ENCODE measurements at regions not wholly inside any gene's neighbourhood (a gene's known extent, or its start where the extent isn't known, plus 50 kb on each side); places are given as distances from the start of the nearest gene placed in this dataset.
"Not testable (repeated sequence)": the region's sequence is repeated elsewhere in the genome, so short reads cannot be mapped to it uniquely, and the experiment has no call there.

DNA sequence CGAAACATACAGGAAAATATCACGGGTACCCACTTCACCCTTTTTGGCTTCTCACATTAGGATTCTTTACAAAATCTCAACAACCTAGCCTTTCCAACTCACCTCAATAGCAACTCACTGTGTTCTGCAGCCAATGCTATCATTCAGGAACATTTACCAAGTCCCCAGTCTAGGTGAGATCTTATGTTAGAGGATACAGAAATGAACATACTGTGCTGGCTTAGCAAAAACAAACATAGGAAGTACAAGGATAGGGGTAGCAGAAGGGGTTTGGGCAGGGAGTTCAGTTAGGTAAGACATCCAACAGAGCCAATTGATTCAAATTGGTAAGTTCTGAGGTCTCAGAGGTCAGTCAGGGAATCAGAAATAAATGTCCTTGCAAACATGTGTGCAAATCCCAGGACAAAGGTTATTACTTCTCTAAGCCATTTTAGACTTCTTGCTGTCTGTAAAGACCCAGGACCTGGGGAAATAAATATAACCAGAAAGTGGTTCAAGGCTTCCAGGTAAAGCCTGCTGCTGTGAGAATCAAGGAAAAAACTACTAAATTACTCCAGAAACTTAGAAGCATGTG, 556.3 kb upstream of the CHAC2 start:
- DNase-seq (ENCODE audit: low read depth in 4 of 6, low spot score in 6 of 6): no peak

DNA sequence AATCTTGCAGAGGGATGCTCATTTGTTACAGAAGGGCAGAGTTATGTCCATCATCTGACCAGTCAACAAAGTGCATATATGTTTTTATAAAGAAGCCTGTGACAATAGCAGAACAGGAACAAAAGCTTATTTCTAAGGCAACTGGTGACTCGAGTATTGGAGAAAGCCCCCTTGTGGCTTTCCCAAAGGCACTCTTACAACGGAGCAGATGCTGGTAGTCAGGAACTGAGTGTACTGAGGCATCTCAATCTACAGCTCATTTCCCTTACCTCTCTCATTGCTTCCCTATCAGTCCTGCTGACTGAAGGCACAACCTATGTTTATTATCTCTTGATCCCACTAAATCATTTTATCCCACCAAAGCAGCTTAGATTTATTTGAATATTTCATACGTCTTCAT, 557.1 kb upstream of the CHAC2 start:
- Histone ChIP-seq H3K27ac (ENCODE audit: low read depth, low read length) (no peak overlapping the region), H3K9me3 (ENCODE audit: control insufficient read depth, insufficient read depth, low read length) (no peaks in the 10 kb centered on the region), H3K36me3 (ENCODE audit: control insufficient read depth, insufficient read depth, low read length) (no peaks in the 10 kb centered on the region), H3K4me3 (ENCODE audit: low read depth, low read length) (no peak overlapping the region), H3K4me1 (ENCODE audit: control insufficient read depth, insufficient read depth, low read length) (no peaks in the 10 kb centered on the region), H3K27me3 (ENCODE audit: control insufficient read depth, insufficient read depth, low read length) (no peaks in the 10 kb centered on the region)
- DNase-seq (ENCODE audit: low read depth in 4 of 6, low spot score in 6 of 6): peak in 3 of 6 donors; percentile 5 to 63 (median 47)
- 0% methylated on average over 2 of the region's 3 CpGs for whole genome bisulfite sequencing (ENCODE audit: insufficient coverage)

More for the DNA sequence above, 556.3 kb upstream of the CHAC2 start:
- no peaks in the 10 kb centered on the region for H3K36me3 ChIP-seq (ENCODE audit: control insufficient read depth, insufficient read depth, low read length)
- H3K27ac ChIP-seq (ENCODE audit: low read depth, low read length): no peak overlapping the region
- H3K4me3 ChIP-seq (ENCODE audit: low read depth, low read length): no peak overlapping the region
- H3K9me3 ChIP-seq (ENCODE audit: control insufficient read depth, insufficient read depth, low read length): no peaks in the 10 kb centered on the region
- whole genome bisulfite sequencing (ENCODE audit: insufficient coverage): no CpG with 5 or more reads among the region's 2 CpGs
- H3K4me1 ChIP-seq (ENCODE audit: control insufficient read depth, insufficient read depth, low read length): no peaks in the 10 kb centered on the region
- H3K27me3 ChIP-seq (ENCODE audit: control insufficient read depth, insufficient read depth, low read length): no peaks in the 10 kb centered on the region

DNA sequence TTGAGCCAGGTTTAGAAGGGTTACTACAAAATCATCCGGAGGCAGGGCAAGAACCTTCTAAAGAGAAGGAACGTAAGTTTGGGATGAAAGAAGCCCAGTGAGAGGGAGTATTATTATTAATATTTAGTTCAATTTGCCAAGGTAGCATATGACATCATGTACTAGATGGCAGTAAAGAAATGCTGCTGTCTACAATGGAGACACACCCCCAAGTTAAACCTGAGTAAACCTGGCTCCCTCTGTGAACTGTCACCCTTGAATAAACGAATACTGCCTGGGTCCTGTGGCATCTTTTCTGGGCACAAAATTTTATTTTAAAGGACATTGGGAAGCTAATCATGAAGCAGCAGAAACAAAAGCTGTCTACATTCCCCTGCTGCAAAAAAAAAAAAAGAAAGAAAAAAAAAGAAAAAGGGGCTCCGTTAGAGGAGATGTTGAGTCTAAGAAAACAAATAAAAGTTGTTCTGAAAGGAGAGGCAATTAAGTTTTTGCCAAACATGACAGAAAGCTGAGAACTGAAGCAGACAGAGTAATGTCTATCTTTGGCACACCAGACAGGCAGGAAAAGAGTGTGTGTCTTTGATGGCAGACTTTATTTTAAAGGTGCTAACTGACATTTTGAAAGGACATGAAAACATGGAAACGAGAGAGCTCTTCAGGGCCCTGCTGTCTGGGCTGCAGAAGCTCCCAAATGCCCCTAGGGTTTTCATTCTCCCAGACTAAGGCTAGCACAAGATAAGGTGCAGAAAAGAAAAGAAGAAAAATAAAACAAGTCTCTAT, 557.7 kb upstream of the CHAC2 start:
- DNase-seq (ENCODE audit: low read depth in 4 of 6, low spot score in 6 of 6): peak in 1 of 6 donors; percentile 71
- Histone ChIP-seq H3K27me3 (ENCODE audit: control insufficient read depth, insufficient read depth, low read length) (no peaks in the 10 kb centered on the region), H3K4me3 (ENCODE audit: low read depth, low read length) (no peak overlapping the region), H3K9me3 (ENCODE audit: control insufficient read depth, insufficient read depth, low read length) (no peaks in the 10 kb centered on the region), H3K27ac (ENCODE audit: low read depth, low read length) (no peak overlapping the region), H3K36me3 (ENCODE audit: control insufficient read depth, insufficient read depth, low read length) (no peaks in the 10 kb centered on the region), H3K4me1 (ENCODE audit: control insufficient read depth, insufficient read depth, low read length) (no peaks in the 10 kb centered on the region)
- WGBS (ENCODE audit: insufficient coverage): 21% methylated on average over 1 of the region's 5 CpGs

DNA sequence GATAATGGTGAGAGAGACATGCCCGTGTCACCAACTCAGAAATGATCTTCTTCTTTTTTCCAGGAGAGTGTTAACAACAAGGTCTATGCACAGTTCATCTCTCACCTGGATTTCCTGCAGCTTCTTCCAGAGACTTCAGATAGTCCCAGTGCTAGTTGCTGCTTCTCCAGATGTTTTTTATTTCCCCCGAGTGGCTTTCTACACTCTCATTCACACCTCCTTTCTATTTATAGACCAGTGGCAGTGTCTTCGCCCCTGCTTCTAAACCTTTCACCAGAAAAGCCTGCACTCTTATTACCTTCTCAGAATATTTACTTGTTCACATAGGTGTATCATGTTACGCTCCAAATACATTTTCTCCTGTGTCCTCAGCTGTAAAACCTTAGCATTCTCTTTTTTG, 558.8 kb upstream of the CHAC2 start:
- no peaks in the 10 kb centered on the region for H3K27me3 ChIP-seq (ENCODE audit: control insufficient read depth, insufficient read depth, low read length)
- no peaks in the 10 kb centered on the region for H3K9me3 ChIP-seq (ENCODE audit: control insufficient read depth, insufficient read depth, low read length)
- no peaks in the 10 kb centered on the region for H3K4me1 ChIP-seq (ENCODE audit: control insufficient read depth, insufficient read depth, low read length)
- H3K4me3 ChIP-seq (ENCODE audit: low read depth, low read length): no peak overlapping the region
- peak in 1 of 6 donors; percentile 51 for DNase-seq (ENCODE audit: low read depth in 4 of 6, low spot score in 6 of 6)
- H3K36me3 ChIP-seq (ENCODE audit: control insufficient read depth, insufficient read depth, low read length): no peaks in the 10 kb centered on the region
- no peak overlapping the region for H3K27ac ChIP-seq (ENCODE audit: low read depth, low read length)
- WGBS (ENCODE audit: insufficient coverage): 67% methylated on average over 4 of the region's 4 CpGs

DNA sequence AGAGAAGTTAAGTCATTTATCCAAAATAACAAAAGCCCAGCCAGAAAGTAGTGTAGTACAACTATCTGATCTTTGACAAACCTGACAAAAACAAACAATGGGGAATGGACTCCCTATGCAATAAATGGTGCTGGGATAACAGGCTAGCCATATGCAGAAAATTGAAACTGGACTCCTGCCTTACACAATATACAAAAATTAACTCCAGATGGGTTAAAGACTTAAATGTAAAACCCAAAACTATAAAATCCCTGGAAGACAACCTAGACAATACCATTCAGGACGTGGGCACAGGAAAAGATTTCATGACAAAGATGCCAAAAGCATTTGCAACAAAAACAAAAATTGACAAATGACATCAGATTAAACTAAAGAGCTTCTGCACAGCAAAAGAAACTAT, 561.4 kb upstream of the CHAC2 start:
- H3K27ac ChIP-seq (ENCODE audit: low read depth, low read length); H3K4me1 ChIP-seq (ENCODE audit: control insufficient read depth, insufficient read depth, low read length); H3K9me3 ChIP-seq (ENCODE audit: control insufficient read depth, insufficient read depth, low read length); H3K4me3 ChIP-seq (ENCODE audit: low read depth, low read length); H3K36me3 ChIP-seq (ENCODE audit: control insufficient read depth, insufficient read depth, low read length); DNase-seq (ENCODE audit: low read depth in 4 of 6, low spot score in 6 of 6); H3K27me3 ChIP-seq (ENCODE audit: control insufficient read depth, insufficient read depth, low read length): not testable (repeated sequence)
- 57% methylated on average over 1 of the region's 1 CpG for WGBS (ENCODE audit: insufficient coverage)

DNA sequence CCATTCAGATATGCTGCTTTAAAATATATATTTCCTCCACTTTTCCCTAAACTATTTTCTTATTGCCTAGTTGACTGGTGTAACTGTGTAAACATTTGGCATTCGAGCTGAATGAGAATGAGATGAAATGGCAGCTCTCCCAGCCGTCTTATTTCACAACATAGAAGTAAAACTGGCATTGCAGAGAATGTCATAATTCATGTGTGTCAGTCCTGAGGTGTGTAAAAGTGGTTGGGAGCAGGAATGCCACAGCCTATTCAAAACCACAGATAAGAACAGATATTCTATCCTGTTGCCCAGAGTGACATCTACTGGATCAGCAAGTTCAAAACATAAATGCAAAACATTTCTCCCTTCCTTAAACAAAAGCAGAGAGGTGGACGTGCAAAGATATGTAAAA, 565.5 kb upstream of the CHAC2 start:
- no peaks in the 10 kb centered on the region for H3K9me3 ChIP-seq (ENCODE audit: control insufficient read depth, insufficient read depth, low read length)
- H3K36me3 ChIP-seq (ENCODE audit: control insufficient read depth, insufficient read depth, low read length): no peaks in the 10 kb centered on the region
- no peaks in the 10 kb centered on the region for H3K27me3 ChIP-seq (ENCODE audit: control insufficient read depth, insufficient read depth, low read length)
- H3K27ac ChIP-seq (ENCODE audit: low read depth, low read length): no peak overlapping the region
- H3K4me1 ChIP-seq (ENCODE audit: control insufficient read depth, insufficient read depth, low read length): no peaks in the 10 kb centered on the region
- WGBS (ENCODE audit: insufficient coverage): 7% methylated on average over 2 of the region's 3 CpGs
- peak in 5 of 6 donors; percentile 36 to 92 (median 47) for DNase-seq (ENCODE audit: low read depth in 4 of 6, low spot score in 6 of 6)
- H3K4me3 ChIP-seq (ENCODE audit: low read depth, low read length): no peak overlapping the region

DNA sequence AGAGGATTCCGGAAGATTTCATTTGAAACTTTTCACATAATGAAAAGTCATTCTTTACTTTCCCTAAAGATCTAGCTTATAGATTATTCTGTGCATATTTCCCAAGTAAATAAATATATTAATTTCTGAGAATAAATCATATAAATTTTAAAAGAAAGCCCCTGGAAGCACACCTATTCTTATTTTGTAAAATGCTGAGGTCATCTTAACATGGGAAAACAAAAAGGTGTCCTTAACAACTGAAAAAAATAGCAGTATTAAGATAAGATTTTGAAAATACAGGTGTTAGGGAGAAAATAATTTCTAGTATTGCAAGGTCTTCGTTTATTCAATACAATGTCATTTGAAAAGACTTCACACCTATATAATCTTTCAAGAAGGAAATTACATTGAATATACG, 567.5 kb upstream of the CHAC2 start:
- Histone ChIP-seq H3K36me3 (ENCODE audit: control insufficient read depth, insufficient read depth, low read length) (no peaks in the 10 kb centered on the region), H3K9me3 (ENCODE audit: control insufficient read depth, insufficient read depth, low read length) (no peaks in the 10 kb centered on the region), H3K27me3 (ENCODE audit: control insufficient read depth, insufficient read depth, low read length) (no peaks in the 10 kb centered on the region), H3K4me3 (ENCODE audit: low read depth, low read length) (no peak overlapping the region), H3K4me1 (ENCODE audit: control insufficient read depth, insufficient read depth, low read length) (no peaks in the 10 kb centered on the region), H3K27ac (ENCODE audit: low read depth, low read length) (no peak overlapping the region)
- DNase-seq (ENCODE audit: low read depth in 4 of 6, low spot score in 6 of 6): no peak
- no CpG with 5 or more reads among the region's 3 CpGs for WGBS (ENCODE audit: insufficient coverage)

DNA sequence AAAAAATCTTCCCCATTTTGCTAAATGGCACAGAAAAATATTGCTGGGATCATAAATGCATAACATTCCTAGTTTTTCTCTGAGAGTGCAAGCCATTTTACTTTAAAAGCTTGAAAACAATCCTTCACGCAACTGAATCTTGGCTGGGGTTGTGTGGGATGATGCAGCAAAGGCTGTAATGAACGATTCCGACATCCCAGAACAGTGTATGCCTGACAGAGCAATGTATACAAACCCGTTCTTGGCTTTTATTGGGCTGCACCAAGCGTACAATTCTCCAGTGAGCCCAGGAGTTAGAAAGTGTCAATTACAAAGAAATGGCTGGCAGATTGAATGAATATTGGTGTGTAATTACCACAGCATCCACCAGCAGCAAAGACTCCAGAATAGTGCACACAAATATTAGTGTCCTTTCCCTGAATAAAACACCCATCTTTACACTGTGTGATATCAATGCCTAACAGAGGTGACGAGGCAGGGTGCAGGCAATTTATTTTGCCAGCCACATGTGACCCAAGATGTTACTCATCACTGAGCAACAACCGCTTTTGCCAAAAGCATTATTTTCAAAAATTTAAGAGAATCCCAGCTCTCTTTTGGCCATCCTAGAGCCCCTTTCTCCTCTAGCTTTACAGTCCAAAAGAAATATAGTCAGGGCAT, 578.6 kb upstream of the CHAC2 start:
- Histone ChIP-seq H3K36me3 (ENCODE audit: control insufficient read depth, insufficient read depth, low read length) (no peaks in the 10 kb centered on the region), H3K27me3 (ENCODE audit: control insufficient read depth, insufficient read depth, low read length) (no peaks in the 10 kb centered on the region), H3K9me3 (ENCODE audit: control insufficient read depth, insufficient read depth, low read length) (no peaks in the 10 kb centered on the region), H3K27ac (ENCODE audit: low read depth, low read length) (no peak overlapping the region), H3K4me3 (ENCODE audit: low read depth, low read length) (no peak overlapping the region), H3K4me1 (ENCODE audit: control insufficient read depth, insufficient read depth, low read length) (no peaks in the 10 kb centered on the region)
- DNase-seq (ENCODE audit: low read depth in 4 of 6, low spot score in 6 of 6): peak in 2 of 6 donors; percentile 58 to 72
- WGBS (ENCODE audit: insufficient coverage): 75% methylated on average over 5 of the region's 7 CpGs

DNA sequence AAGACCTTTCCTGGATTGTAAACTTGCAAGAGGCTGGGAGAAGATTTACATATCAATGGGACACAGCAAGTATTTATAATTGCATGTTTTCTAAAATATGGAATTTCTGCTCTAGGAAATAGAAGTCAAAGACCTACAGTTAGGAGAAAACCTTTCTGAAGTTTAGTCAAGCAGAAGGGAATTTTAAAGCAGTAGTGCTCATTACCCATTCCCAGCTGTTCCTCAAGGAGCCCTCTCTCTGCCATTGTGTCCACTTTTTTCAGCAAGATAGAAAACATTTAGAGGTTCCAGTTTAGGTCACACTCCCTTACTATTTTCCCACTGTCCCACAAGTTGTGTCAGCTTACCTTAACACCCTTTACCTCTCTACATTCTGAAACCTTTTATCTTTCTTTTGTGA, 584.0 kb upstream of the CHAC2 start:
- Histone ChIP-seq H3K36me3 (ENCODE audit: control insufficient read depth, insufficient read depth, low read length) (no peaks in the 10 kb centered on the region), H3K27ac (ENCODE audit: low read depth, low read length) (no peak overlapping the region), H3K4me1 (ENCODE audit: control insufficient read depth, insufficient read depth, low read length) (no peaks in the 10 kb centered on the region), H3K9me3 (ENCODE audit: control insufficient read depth, insufficient read depth, low read length) (no peaks in the 10 kb centered on the region), H3K4me3 (ENCODE audit: low read depth, low read length) (no peak overlapping the region), H3K27me3 (ENCODE audit: control insufficient read depth, insufficient read depth, low read length) (no peaks in the 10 kb centered on the region)
- DNase-seq (ENCODE audit: low read depth in 4 of 6, low spot score in 6 of 6): no peak

DNA sequence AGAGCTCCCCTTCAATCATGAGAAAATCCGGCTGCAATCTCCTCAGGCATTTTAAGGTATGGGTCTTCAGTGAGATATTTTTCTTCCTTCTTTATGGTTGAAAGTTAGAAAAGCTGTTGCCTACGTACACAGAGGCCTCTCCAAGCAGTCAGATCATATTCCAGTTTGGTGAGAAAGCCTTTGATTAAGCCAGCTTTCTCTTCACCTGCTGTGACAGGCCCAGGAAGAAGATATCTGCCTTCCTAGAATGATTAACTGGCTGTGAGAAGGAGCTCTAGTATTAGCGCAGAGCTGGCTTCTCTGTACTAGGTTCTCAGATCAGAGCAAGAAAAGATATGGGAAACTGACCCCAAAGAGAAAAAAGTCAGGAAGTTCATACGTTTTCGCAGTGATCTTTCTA, 585.0 kb upstream of the CHAC2 start:
- no peak overlapping the region for H3K27ac ChIP-seq (ENCODE audit: low read depth, low read length)
- no peaks in the 10 kb centered on the region for H3K9me3 ChIP-seq (ENCODE audit: control insufficient read depth, insufficient read depth, low read length)
- H3K36me3 ChIP-seq (ENCODE audit: control insufficient read depth, insufficient read depth, low read length): no peaks in the 10 kb centered on the region
- 83% methylated on average over 1 of the region's 5 CpGs for WGBS (ENCODE audit: insufficient coverage)
- H3K4me3 ChIP-seq (ENCODE audit: low read depth, low read length): no peak overlapping the region
- H3K27me3 ChIP-seq (ENCODE audit: control insufficient read depth, insufficient read depth, low read length): no peaks in the 10 kb centered on the region
- no peaks in the 10 kb centered on the region for H3K4me1 ChIP-seq (ENCODE audit: control insufficient read depth, insufficient read depth, low read length)
- peak in 1 of 6 donors; percentile 22 for DNase-seq (ENCODE audit: low read depth in 4 of 6, low spot score in 6 of 6)
